ENCODE measurements at regions not wholly inside any gene's neighbourhood (a gene's known extent, or its start where the extent isn't known, plus 50 kb on each side); places are given as distances from the start of the nearest gene placed in this dataset.

GRCh38 chr13:61350341-61350740 is 65.3 kb downstream of the PCDH20 start:
- TF ChIP-seq CTCF (IDR thresholded peaks at IDR 0.05) = no peak
- no peak for TF ChIP-seq POLR2A (IDR thresholded peaks at IDR 0.05)
- no peak for TF ChIP-seq POLR2AphosphoS5 (IDR thresholded peaks at IDR 0.05)
- TF ChIP-seq EP300 (IDR thresholded peaks at IDR 0.05; ENCODE audit: low read depth) = no peak

Data from transverse colon (tissue), 4 donors.